Epithelial cell of proximal tubule (primary cell): ENCODE measurements at regions not wholly inside any gene's neighbourhood (a gene's known extent, or its start where the extent isn't known, plus 50 kb on each side); places are given as distances from the start of the nearest gene placed in this dataset.

Source experiments
- DNase-seq: peaks from one replicate; pipeline ENCODE4 v3.0.0-alpha.2; 2011; ENCODE audit warnings: low read depth
- H3K4me3 ChIP-seq: 2 replicates; pipeline ENCODE4 v1.5.1; 2011; ENCODE audit warnings: low read depth, mild to moderate bottlenecking, low read length
- CTCF ChIP-seq: conservative IDR thresholded peaks from 2 replicates; pipeline ENCODE4 v1.5.1; 2012; ENCODE audit warnings: low read depth, mild to moderate bottlenecking, low read length

DNA sequence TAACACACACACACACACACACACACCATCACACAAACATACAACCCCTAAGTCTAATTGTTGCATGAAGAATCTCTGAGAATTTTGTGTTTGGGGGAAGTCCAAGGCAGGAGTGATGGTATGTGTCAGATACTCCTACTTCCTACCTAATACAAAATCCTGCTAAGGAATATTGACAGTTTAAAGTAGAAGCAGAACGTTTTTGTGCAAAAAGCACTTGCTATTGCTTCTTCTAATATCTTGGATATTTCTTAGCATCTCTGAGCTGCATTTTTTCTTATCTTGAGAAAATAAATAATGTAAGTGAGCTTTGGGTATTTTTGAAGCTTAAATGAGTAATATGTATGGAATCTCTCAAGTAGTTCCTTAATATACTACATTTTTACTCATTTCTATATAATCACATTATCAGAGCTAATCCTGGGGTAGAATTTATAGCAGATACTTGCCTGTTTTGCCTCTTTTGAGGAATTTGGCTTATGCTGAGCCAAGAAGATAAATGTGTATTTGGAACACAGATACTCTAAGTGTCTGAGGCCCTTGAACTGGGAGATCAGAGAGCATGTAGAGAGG is 212.3 kb downstream of the DKK1 start:
- DNase-seq: no peak
- no peak for TF ChIP-seq CTCF
- no peak overlapping the region for H3K4me3 ChIP-seq

DNA sequence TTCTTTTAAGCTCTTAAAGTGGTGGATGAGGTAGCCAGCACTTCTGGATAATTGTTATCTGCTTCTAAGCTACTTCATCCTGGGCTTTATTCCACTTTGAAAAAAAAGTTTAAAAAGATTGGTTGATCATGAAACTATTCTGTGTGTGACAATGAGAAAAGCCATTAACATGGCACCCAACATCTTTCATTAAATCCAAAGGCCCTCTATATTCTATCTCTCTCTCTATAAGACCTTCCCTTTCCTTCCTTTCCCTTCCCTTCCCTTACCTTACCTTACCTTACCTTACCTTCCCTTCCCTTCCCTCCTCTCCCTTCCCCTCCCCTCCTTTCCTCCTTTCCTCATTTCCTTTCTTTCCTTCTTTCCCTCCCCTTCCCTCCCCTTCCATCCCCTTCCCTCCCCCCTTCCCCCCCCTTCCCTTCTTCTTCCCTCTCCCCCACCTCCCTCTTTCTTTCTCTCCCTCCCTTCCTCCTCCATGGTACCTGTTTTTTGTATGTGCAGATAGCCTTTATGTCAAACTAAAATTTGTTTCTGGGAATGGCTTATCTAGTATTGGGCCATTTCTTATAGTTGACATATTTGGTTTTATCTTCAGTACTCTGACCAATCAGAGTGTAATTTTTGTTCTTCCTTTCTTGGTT is 218.7 kb downstream of the DKK1 start:
- TF ChIP-seq CTCF: no peak
- DNase-seq: no peak
- H3K4me3 ChIP-seq: no peak overlapping the region

GRCh38 chr10:52533986-52534385 is 219.9 kb downstream of the DKK1 start:
- DNase-seq: no peak
- no peak for TF ChIP-seq CTCF
- no peak overlapping the region for H3K4me3 ChIP-seq

GRCh38 chr10:52539463-52539862 is 225.4 kb downstream of the DKK1 start:
- DNase-seq: no peak
- no peak overlapping the region for H3K4me3 ChIP-seq
- TF ChIP-seq CTCF: no peak

DNA sequence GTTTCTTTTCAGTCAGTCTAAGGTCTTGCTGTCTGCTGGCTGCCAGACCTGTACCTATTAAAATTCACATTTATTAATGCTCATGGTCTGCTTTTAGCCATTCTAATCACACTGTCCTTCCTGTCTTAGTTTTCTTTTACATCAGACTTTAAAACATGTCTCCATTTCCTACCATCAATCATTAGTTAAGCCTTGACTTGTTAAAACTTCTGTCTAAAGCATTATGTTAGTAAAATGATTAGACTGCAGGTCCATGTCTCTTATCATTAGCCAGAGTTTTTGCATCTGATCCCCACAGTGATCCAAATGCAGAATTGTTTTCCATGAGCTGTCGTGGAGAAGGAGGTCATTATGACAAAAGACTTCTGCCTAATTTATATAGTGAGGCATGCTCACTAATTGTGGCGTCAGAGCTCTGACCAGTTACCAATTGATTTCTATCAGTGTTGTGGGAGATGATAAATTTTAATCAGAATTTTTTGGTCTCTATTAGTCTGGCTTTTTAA is 226.5 kb downstream of the DKK1 start:
- DNase-seq: no peak
- no peak overlapping the region for H3K4me3 ChIP-seq
- TF ChIP-seq CTCF: no peak

DNA sequence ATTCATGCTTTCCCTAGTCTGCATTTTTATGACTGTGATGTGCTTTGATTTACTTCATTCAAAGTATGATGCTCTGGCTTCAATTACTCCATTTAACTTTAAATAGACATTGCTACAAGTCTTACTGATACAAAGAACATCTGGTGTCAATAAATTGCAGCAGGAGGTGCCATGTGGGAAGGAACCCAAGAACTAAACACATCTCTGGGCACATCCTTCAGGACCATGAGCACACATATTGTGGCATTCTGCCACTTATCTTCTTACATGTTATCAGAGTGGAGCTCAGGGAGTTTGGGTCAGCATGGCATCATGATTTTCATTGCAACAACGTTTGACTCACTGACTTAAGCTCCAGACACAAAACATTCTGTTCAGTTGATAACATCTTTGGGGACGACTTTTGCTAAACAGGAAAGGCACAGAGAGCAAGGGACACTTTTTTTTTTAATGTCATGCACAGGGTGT is 227.0 kb downstream of the DKK1 start:
- no peak overlapping the region for H3K4me3 ChIP-seq
- TF ChIP-seq CTCF: no peak
- no peak for DNase-seq

- H3K4me3 ChIP-seq: no peak overlapping the region
- no peak for DNase-seq
- no peak for TF ChIP-seq CTCF
Observed at GRCh38 chr10:52542906-52543305, 228.8 kb downstream of the DKK1 start.
